ENCODE measurements at regions not wholly inside any gene's neighbourhood (a gene's known extent, or its start where the extent isn't known, plus 50 kb on each side); places are given as distances from the start of the nearest gene placed in this dataset.
"Not testable (repeated sequence)": the region's sequence is repeated elsewhere in the genome, so short reads cannot be mapped to it uniquely, and the experiment has no call there.

DNA sequence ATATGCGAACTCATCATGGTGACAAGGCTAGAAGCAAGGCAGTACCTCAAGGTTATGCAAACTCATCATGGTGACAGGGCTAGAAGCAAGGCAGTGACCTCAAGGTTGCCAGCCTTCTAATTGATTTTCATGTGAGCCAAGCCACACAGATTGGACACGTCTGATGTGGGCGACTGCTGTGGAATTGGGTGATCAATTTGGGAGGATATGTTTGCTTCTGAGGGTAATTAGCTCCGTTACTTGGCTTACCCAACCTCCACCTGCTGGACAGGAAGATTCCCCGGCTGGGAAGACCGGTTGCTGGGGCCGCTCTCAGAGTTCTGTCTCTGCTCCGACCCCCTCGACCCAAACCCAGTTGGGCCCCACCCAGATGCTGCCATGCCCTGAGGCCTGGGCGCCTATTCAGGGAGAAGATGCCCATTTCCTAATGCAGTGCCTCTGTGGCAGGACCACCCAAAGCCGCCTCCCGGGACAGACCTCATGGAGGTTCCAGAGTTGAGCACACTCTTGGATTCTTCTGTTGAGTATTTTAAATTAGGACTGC, 69.9 kb upstream of the SHANK2 start:
- Histone ChIP-seq H3K4me3 (ENCODE audit: low read depth, low read length, poor library complexity, severe bottlenecking) (no peak overlapping the region), H3K4me2 (ENCODE audit: low read length) (no peak overlapping the region), H3K36me3 (ENCODE audit: insufficient read depth, low read length) (no peaks in the 10 kb centered on the region), H3K9me3 (ENCODE audit: low read length) (peaks cover 9% of the 10 kb centered on the region; the same call in 1 of the 2 replicates), H4K20me1 (ENCODE audit: insufficient read depth, low read length) (no peaks in the 10 kb centered on the region), H3K9me2 (ENCODE audit: insufficient read depth, low read length) (no peaks in the 10 kb centered on the region), H3K4me1 (ENCODE audit: insufficient read depth, low read length, poor library complexity, severe bottlenecking) (no peaks in the 10 kb centered on the region), H2AFZ (ENCODE audit: low read length) (no peak overlapping the region), H3K79me2 (ENCODE audit: insufficient read depth, low read depth, low read length) (no peaks in the 10 kb centered on the region), H3K27ac (ENCODE audit: low read depth, low read length, poor library complexity, severe bottlenecking) (no peak overlapping the region)
- ChIA-PET POLR2A (no interaction called here), CTCF (ENCODE audit: unreplicated experiment) (no interaction called here)
- DNase-seq (ENCODE audit: low spot score), result no peak
- BruUV-seq (replicated peaks), result no TSS peak
- TF ChIP-seq, protein P1, sequence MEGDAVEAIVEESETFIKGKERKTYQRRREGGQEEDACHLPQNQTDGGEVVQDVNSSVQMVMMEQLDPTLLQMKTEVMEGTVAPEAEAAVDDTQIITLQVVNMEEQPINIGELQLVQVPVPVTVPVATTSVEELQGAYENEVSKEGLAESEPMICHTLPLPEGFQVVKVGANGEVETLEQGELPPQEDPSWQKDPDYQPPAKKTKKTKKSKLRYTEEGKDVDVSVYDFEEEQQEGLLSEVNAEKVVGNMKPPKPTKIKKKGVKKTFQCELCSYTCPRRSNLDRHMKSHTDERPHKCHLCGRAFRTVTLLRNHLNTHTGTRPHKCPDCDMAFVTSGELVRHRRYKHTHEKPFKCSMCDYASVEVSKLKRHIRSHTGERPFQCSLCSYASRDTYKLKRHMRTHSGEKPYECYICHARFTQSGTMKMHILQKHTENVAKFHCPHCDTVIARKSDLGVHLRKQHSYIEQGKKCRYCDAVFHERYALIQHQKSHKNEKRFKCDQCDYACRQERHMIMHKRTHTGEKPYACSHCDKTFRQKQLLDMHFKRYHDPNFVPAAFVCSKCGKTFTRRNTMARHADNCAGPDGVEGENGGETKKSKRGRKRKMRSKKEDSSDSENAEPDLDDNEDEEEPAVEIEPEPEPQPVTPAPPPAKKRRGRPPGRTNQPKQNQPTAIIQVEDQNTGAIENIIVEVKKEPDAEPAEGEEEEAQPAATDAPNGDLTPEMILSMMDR (conservative IDR thresholded peaks at IDR 0.05; ENCODE audit: low read length), result no peak
- no peak for TF ChIP-seq EZH2phosphoT487 (IDR thresholded peaks at IDR 0.05; ENCODE audit: borderline replicate concordance, low read depth, low read length)
- intact Hi-C loops (cut with micrococcal nuclease; ENCODE audit: unreplicated experiment), result no loop called here

GRCh38 chr11:71321433-71322191, 69.2 kb upstream of the SHANK2 start:
- Histone ChIP-seq H3K79me2 (ENCODE audit: insufficient read depth, low read depth, low read length) (no peaks in the 10 kb centered on the region), H3K36me3 (ENCODE audit: insufficient read depth, low read length) (no peaks in the 10 kb centered on the region), H3K27ac (ENCODE audit: low read depth, low read length, poor library complexity, severe bottlenecking) (no peak overlapping the region), H4K20me1 (ENCODE audit: insufficient read depth, low read length) (no peaks in the 10 kb centered on the region), H3K9me3 (ENCODE audit: low read length) (peaks cover 12% of the 10 kb centered on the region; the same call in 1 of the 2 replicates), H3K4me3 (ENCODE audit: low read depth, low read length, poor library complexity, severe bottlenecking) (no peak overlapping the region), H2AFZ (ENCODE audit: low read length) (no peak overlapping the region), H3K9me2 (ENCODE audit: insufficient read depth, low read length) (no peaks in the 10 kb centered on the region), H3K4me2 (ENCODE audit: low read length) (no peak overlapping the region), H3K4me1 (ENCODE audit: insufficient read depth, low read length, poor library complexity, severe bottlenecking) (no peaks in the 10 kb centered on the region)
- BruUV-seq (replicated peaks), result no TSS peak
- ChIA-PET POLR2A (no interaction called here), CTCF (ENCODE audit: unreplicated experiment) (no interaction called here)
- no peak for DNase-seq (ENCODE audit: low spot score)
- intact Hi-C loops (cut with micrococcal nuclease; ENCODE audit: unreplicated experiment), result no loop called here
- TF ChIP-seq EZH2phosphoT487 (IDR thresholded peaks at IDR 0.05; ENCODE audit: borderline replicate concordance, low read depth, low read length), result no peak
- TF ChIP-seq, protein P1 (conservative IDR thresholded peaks at IDR 0.05; ENCODE audit: low read length), result no peak

GRCh38 chr11:71316701-71317100, 64.3 kb upstream of the SHANK2 start:
- no peaks in the 10 kb centered on the region for H3K9me2 ChIP-seq (ENCODE audit: insufficient read depth, low read length)
- H3K9me3 ChIP-seq (ENCODE audit: low read length), result peaks cover 16% of the 10 kb centered on the region; the same call in 1 of the 2 replicates
- ChIA-PET POLR2A (no interaction called here), CTCF (ENCODE audit: unreplicated experiment) (no interaction called here)
- H4K20me1 ChIP-seq (ENCODE audit: insufficient read depth, low read length), result no peaks in the 10 kb centered on the region
- H3K36me3 ChIP-seq (ENCODE audit: insufficient read depth, low read length), result no peaks in the 10 kb centered on the region
- intact Hi-C loops (cut with micrococcal nuclease; ENCODE audit: unreplicated experiment), result no loop called here
- DNase-seq (ENCODE audit: low spot score), result no peak
- TF ChIP-seq EZH2phosphoT487 (IDR thresholded peaks at IDR 0.05; ENCODE audit: borderline replicate concordance, low read depth, low read length), result no peak
- TF ChIP-seq, protein P1 (conservative IDR thresholded peaks at IDR 0.05; ENCODE audit: low read length), result no peak
- no peak overlapping the region for H3K4me2 ChIP-seq (ENCODE audit: low read length)
- H3K4me3 ChIP-seq (ENCODE audit: low read depth, low read length, poor library complexity, severe bottlenecking), result no peak overlapping the region
- no TSS peak for BruUV-seq (replicated peaks)
- no peaks in the 10 kb centered on the region for H3K79me2 ChIP-seq (ENCODE audit: insufficient read depth, low read depth, low read length)
- H3K4me1 ChIP-seq (ENCODE audit: insufficient read depth, low read length, poor library complexity, severe bottlenecking), result no peaks in the 10 kb centered on the region
- H2AFZ ChIP-seq (ENCODE audit: low read length), result no peak overlapping the region
- H3K27ac ChIP-seq (ENCODE audit: low read depth, low read length, poor library complexity, severe bottlenecking), result no peak overlapping the region

DNA sequence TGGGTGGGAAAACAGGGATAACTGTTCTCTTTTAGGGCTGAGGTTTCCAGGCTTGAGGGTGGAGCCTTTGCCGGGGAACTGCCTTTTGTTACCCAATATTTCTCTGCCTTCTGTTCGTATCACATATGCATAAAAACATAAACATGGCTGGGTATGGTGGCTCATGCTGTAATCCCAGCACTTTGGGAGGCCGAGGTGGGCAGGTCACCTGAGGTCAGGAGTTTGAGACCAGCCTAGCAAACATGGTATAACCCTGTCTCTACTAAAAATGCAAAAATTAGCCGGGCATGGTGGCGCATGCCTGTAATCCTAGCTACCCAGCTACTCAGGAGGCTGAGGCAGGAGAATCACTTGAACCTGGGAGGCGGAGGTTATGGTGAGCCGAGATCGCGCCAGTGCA, 60.2 kb upstream of the SHANK2 start:
- H4K20me1 ChIP-seq (ENCODE audit: insufficient read depth, low read length); H2AFZ ChIP-seq (ENCODE audit: low read length); H3K79me2 ChIP-seq (ENCODE audit: insufficient read depth, low read depth, low read length); H3K9me2 ChIP-seq (ENCODE audit: insufficient read depth, low read length); CTCF ChIA-PET (ENCODE audit: unreplicated experiment); BruUV-seq (replicated peaks); DNase-seq (ENCODE audit: low spot score); H3K36me3 ChIP-seq (ENCODE audit: insufficient read depth, low read length); H3K4me2 ChIP-seq (ENCODE audit: low read length); intact Hi-C loops (cut with micrococcal nuclease; ENCODE audit: unreplicated experiment); POLR2A ChIA-PET; H3K27ac ChIP-seq (ENCODE audit: low read depth, low read length, poor library complexity, severe bottlenecking); H3K4me1 ChIP-seq (ENCODE audit: insufficient read depth, low read length, poor library complexity, severe bottlenecking); H3K4me3 ChIP-seq (ENCODE audit: low read depth, low read length, poor library complexity, severe bottlenecking): not testable (repeated sequence)
- H3K9me3 ChIP-seq (ENCODE audit: low read length), result peaks cover 11% of the 10 kb centered on the region; the same call in 1 of the 2 replicates
